PC-3 (cell line): ENCODE measurements at regions not wholly inside any gene's neighbourhood (a gene's known extent, or its start where the extent isn't known, plus 50 kb on each side); places are given as distances from the start of the nearest gene placed in this dataset.
A peak's percentile ranks its signal among the peaks of the same experiment; 100 is the strongest.

Experiments
- ATAC-seq: fragments of 200-7000 bp; cut with Tn5 transposase; 2 replicates; pipeline ENCODE4 v1.9.1; 2020; ENCODE audit warnings: mild to moderate bottlenecking, moderate library complexity
- BruUV-seq: library from RNA; stranded (reverse); fragments of 400-500 nt; replicated peaks from 2 replicates; lab custom pipeline; 2021; lab: Mats Ljungman, UMichigan
- CTCF ChIA-PET: fragments of 300-600 bp; sonication (Branson Sonifier 250); formaldehyde crosslinking; loops from one replicate; lab custom pipeline; 2022; ENCODE audit warnings: antibody characterized with exemption; lab: Charles Lee
- POLR2A ChIA-PET: fragments of 300-600 bp; sonication (Branson Sonifier 250); formaldehyde crosslinking; loops from one replicate; lab custom pipeline; 2022; ENCODE audit warnings: antibody characterized with exemption; ENCODE audit not compliant: unreplicated experiment; lab: Charles Lee
- DNase-seq: peaks from one replicate; pipeline ENCODE4 v3.0.0-alpha.2; 2015
- H2AFZ ChIP-seq: fragments of 300-600 bp; sonication (generic); 2 replicates; pipeline ENCODE4 v1.6.0; 2016; ENCODE audit warnings: antibody characterized with exemption, low read length
- H3F3A ChIP-seq: fragments of 300-600 bp; sonication (generic); one replicate; pipeline ENCODE4 v1.6.0; 2017; ENCODE audit warnings: antibody characterized with exemption, low read length, control low read depth, mild to moderate bottlenecking; ENCODE audit not compliant: unreplicated experiment
- H3K27ac ChIP-seq: fragments of 300-600 bp; sonication (generic); 2 replicates; pipeline ENCODE4 v1.5.1; 2016; ENCODE audit warnings: mild to moderate bottlenecking, low read length
- H3K27me3 ChIP-seq: fragments of 300-600 bp; sonication (generic); 2 replicates; pipeline ENCODE4 v1.6.1; 2016; ENCODE audit warnings: low read length, mixed read lengths
- H3K36me3 ChIP-seq: fragments of 300-600 bp; sonication (generic); 2 replicates; pipeline ENCODE4 v1.6.1; 2016; ENCODE audit warnings: low read depth, mixed run types, low read length, mixed read lengths
- H3K4me1 ChIP-seq: fragments of 300-600 bp; sonication (generic); 2 replicates; pipeline ENCODE4 v1.5.1; 2016; ENCODE audit warnings: low read length; ENCODE audit not compliant: insufficient read depth
- H3K4me2 ChIP-seq: fragments of 300-600 bp; sonication (generic); 2 replicates; pipeline ENCODE4 v1.6.0; 2016; ENCODE audit warnings: low read length
- H3K4me3 ChIP-seq: fragments of 300-600 bp; sonication (generic); 2 replicates; pipeline ENCODE4 v1.5.1; 2016; ENCODE audit warnings: mild to moderate bottlenecking, low read length, mixed read lengths
- H3K79me2 ChIP-seq: fragments of 300-600 bp; sonication (generic); 2 replicates; pipeline ENCODE4 v1.6.1; 2017; ENCODE audit warnings: low read length, mixed read lengths
- H3K9ac ChIP-seq: fragments of 300-600 bp; sonication (generic); 2 replicates; pipeline ENCODE4 v1.6.0; 2016; ENCODE audit warnings: mild to moderate bottlenecking, low read length
- H3K9me2 ChIP-seq: fragments of 300-600 bp; sonication (generic); replicated peaks from 2 replicates; pipeline ENCODE4 v1.6.1; 2016; ENCODE audit warnings: mixed run types, low read length, mixed read lengths
- H3K9me3 ChIP-seq: fragments of 300-600 bp; sonication (generic); 2 replicates; pipeline ENCODE4 v1.6.1; 2016; ENCODE audit warnings: low read length, mixed read lengths
- H4K20me1 ChIP-seq: fragments of 300-600 bp; sonication (generic); 2 replicates; pipeline ENCODE4 v1.6.1; 2016; ENCODE audit warnings: low read length, mixed read lengths
- CTCF ChIP-seq: fragments of 300-600 bp; sonication (generic); conservative IDR thresholded peaks from 2 replicates; pipeline ENCODE4 v1.5.1; 2017; ENCODE audit warnings: antibody characterized with exemption, low read depth, mild to moderate bottlenecking, low read length
- EZH2 ChIP-seq: fragments of 300-600 bp; sonication (generic); IDR thresholded peaks from one replicate; pipeline ENCODE4 v1.6.1; 2017; ENCODE audit warnings: antibody characterized with exemption, mild to moderate bottlenecking, low read length; ENCODE audit not compliant: unreplicated experiment
- EZH2phosphoT487 ChIP-seq: fragments of 300-600 bp; sonication (generic); IDR thresholded peaks from 2 replicates; pipeline ENCODE4 v1.6.1; 2018; ENCODE audit warnings: mild to moderate bottlenecking, antibody characterized with exemption, low read length, borderline replicate concordance
- intact Hi-C: fragments of 100-400 bp; cut with micrococcal nuclease; formaldehyde crosslinking; loops from 2 replicates; pipeline ENCODE4 v1.9.0; 2023

GRCh38 chr4:27217261-27217769, 356.7 kb downstream of the STIM2 start:
- peak overlapping the region; percentile 93 for H3K27ac ChIP-seq
- POLR2A ChIA-PET = interaction anchor here (0.5 to 1.1 kb wide), 2 partner anchors 32 to 1964 kb away, joined by 4 to 5 read pairs; no protein-coding TSS in a partner anchor
- peak overlapping the region; percentile 58 for H3K4me3 ChIP-seq
- peaks cover 29% of the 10 kb centered on the region for H3K4me1 ChIP-seq
- H3K9me2 ChIP-seq = no peaks in the 10 kb centered on the region
- no peaks in the 10 kb centered on the region for H4K20me1 ChIP-seq
- ATAC-seq (peak; percentile 80), DNase-seq (peak; percentile 85)
- no peaks in the 10 kb centered on the region for H3K9me3 ChIP-seq
- no peaks in the 10 kb centered on the region for H3K27me3 ChIP-seq
- TF ChIP-seq EZH2phosphoT487 (no peak), EZH2 (no peak), CTCF (no peak)
- H3K36me3 ChIP-seq = no peaks in the 10 kb centered on the region
- BruUV-seq = no TSS peak
- CTCF ChIA-PET = no interaction called here
- intact Hi-C loops = no loop called here
- peak overlapping the region; percentile 69 for H2AFZ ChIP-seq
- no peaks in the 10 kb centered on the region for H3K79me2 ChIP-seq
- peak overlapping the region; percentile 69 for H3K9ac ChIP-seq
- peak overlapping the region; percentile 84 for H3K4me2 ChIP-seq
- no peaks in the 10 kb centered on the region for H3F3A ChIP-seq

DNA sequence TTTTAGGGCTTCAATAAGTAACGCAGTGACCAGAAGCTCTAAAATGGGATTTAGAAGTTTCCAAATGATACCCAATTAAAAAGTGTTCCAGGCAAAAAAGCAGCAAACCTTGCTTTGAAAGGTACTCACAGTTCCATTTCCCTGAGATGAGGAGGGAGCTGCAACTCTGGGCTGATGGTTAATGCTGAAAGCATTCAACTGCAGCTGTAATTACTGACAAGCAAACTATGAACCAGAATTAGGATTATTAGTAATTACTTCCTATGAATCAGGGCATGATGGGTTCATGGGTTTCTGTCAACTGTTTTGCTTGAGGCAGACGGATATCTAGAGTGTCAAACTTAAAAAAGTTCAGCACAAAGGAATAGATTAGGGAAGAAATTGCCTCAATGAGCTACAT, 357.4 kb downstream of the STIM2 start:
- peak; percentile 50 for ATAC-seq
- Histone ChIP-seq H3K36me3 (no peaks in the 10 kb centered on the region), H3K9me3 (no peaks in the 10 kb centered on the region), H3K79me2 (no peaks in the 10 kb centered on the region), H3K27ac (peak overlapping the region; percentile 93), H3K9me2 (no peaks in the 10 kb centered on the region), H2AFZ (peak overlapping the region; percentile 69), H3K4me1 (peaks cover 29% of the 10 kb centered on the region), H3F3A (no peaks in the 10 kb centered on the region), H3K9ac (peak overlapping the region; percentile 69), H3K4me3 (peak overlapping the region; percentile 58), H3K27me3 (no peaks in the 10 kb centered on the region), H3K4me2 (peak overlapping the region; percentile 84), H4K20me1 (no peaks in the 10 kb centered on the region)
- BruUV-seq = TSS peak; percentile 82
- CTCF ChIA-PET = no interaction called here
- TF ChIP-seq CTCF = no peak
- TF ChIP-seq EZH2phosphoT487 = no peak
- no peak for TF ChIP-seq EZH2
- peak; percentile 58 for DNase-seq
- intact Hi-C loops = no loop called here
- POLR2A ChIA-PET = no interaction called here

DNA sequence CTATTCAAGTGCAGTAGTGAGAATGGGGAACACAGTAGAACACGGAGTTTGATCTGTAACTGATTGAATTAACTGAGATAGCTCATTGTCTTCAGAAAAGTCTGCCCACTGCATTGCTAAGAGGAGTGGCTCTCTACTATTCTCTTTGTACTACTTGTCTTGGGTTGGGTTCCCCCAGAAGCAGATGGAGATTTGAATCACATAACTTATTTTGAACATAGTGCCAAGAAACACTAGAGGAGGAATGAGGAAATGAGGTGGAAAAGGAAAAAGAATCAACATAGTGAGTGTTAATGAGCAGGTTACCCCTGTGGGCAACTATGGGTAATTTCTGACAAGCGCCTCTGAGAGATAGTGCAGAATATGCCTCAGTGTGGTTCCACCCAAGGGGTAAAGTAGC, 362.7 kb downstream of the STIM2 start:
- no peak for DNase-seq
- TF ChIP-seq EZH2 (no peak), CTCF (no peak), EZH2phosphoT487 (no peak)
- intact Hi-C loops = no loop called here
- H3K4me2 ChIP-seq = no peak overlapping the region
- H4K20me1 ChIP-seq = no peaks in the 10 kb centered on the region
- H3F3A ChIP-seq = no peaks in the 10 kb centered on the region
- H3K9me2 ChIP-seq = no peaks in the 10 kb centered on the region
- CTCF ChIA-PET = no interaction called here
- H3K9me3 ChIP-seq = no peaks in the 10 kb centered on the region
- H3K79me2 ChIP-seq = no peaks in the 10 kb centered on the region
- BruUV-seq = no TSS peak
- H3K9ac ChIP-seq = no peak overlapping the region
- POLR2A ChIA-PET = no interaction called here
- H3K36me3 ChIP-seq = no peaks in the 10 kb centered on the region
- H2AFZ ChIP-seq = no peak overlapping the region
- H3K27me3 ChIP-seq = no peaks in the 10 kb centered on the region
- H3K27ac ChIP-seq = no peak overlapping the region
- no peak for ATAC-seq
- no peak overlapping the region for H3K4me3 ChIP-seq
- H3K4me1 ChIP-seq = peaks cover 10% of the 10 kb centered on the region
